ENCODE measurements at regions not wholly inside any gene's neighbourhood (a gene's known extent, or its start where the extent isn't known, plus 50 kb on each side); places are given as distances from the start of the nearest gene placed in this dataset.

GRCh38 chr2:215790523-215791421 is 222.6 kb downstream of the MREG start:
- TF ChIP-seq CTCF (IDR thresholded peaks at IDR 0.05; ENCODE audit: low read length) (no peak), EZH2 (IDR thresholded peaks at IDR 0.05; ENCODE audit: borderline replicate concordance, low read length) (no peak)
